Glomerular endothelial cell (primary cell): ENCODE measurements at regions not wholly inside any gene's neighbourhood (a gene's known extent, or its start where the extent isn't known, plus 50 kb on each side); places are given as distances from the start of the nearest gene placed in this dataset.

Source experiments
- DNase-seq: peaks from one replicate; pipeline ENCODE4 v3.0.0-alpha.2; 2011; ENCODE audit warnings: low read depth, low spot score; ENCODE audit errors: extremely low read depth

GRCh38 chr14:34354556-34354955 is 107.5 kb downstream of the SPTSSA start:
- DNase-seq: no peak

- no peak for DNase-seq
These were observed 111.1 kb downstream of the SPTSSA start for GRCh38 chr14:34350903-34351302.

- no peak for DNase-seq
These were observed 113.4 kb downstream of the SPTSSA start for GRCh38 chr14:34348592-34348991.

- DNase-seq: no peak
These were observed 114.4 kb downstream of the SPTSSA start for GRCh38 chr14:34347683-34348082.

GRCh38 chr14:34345718-34346465 is 116.1 kb downstream of the SPTSSA start:
- no peak for DNase-seq

GRCh38 chr14:34344318-34344717 is 117.7 kb downstream of the SPTSSA start:
- DNase-seq: no peak

- no peak for DNase-seq
These were observed 121.9 kb downstream of the SPTSSA start for GRCh38 chr14:34340025-34340625.

- DNase-seq: no peak
These were observed 124.0 kb downstream of the SPTSSA start for GRCh38 chr14:34338056-34338455.

- DNase-seq: no peak
These were observed 125.5 kb downstream of the SPTSSA start for GRCh38 chr14:34336501-34336900.

GRCh38 chr14:34335968-34336367 is 126.1 kb downstream of the SPTSSA start:
- no peak for DNase-seq

GRCh38 chr14:34334329-34334728 is 127.7 kb downstream of the SPTSSA start:
- no peak for DNase-seq

- no peak for DNase-seq
These were observed 130.1 kb downstream of the SPTSSA start for GRCh38 chr14:34331728-34332623.

GRCh38 chr14:34330846-34331245 is 131.2 kb downstream of the SPTSSA start:
- no peak for DNase-seq

- no peak for DNase-seq
These were observed 132.7 kb downstream of the SPTSSA start for GRCh38 chr14:34329301-34329700.

GRCh38 chr14:34328178-34328577 is 133.9 kb downstream of the SPTSSA start:
- no peak for DNase-seq

- DNase-seq: no peak
These were observed 136.5 kb downstream of the SPTSSA start for GRCh38 chr14:34325493-34325892.

GRCh38 chr14:34324363-34324795 is 137.7 kb downstream of the SPTSSA start:
- DNase-seq: no peak

- no peak for DNase-seq
These were observed 139.1 kb downstream of the SPTSSA start for GRCh38 chr14:34322940-34323418.

GRCh38 chr14:34319140-34319539 is 142.9 kb downstream of the SPTSSA start:
- DNase-seq: no peak

- no peak for DNase-seq
These were observed 144.0 kb downstream of the SPTSSA start for GRCh38 chr14:34318014-34318413.

- DNase-seq: no peak
These were observed 151.3 kb downstream of the SPTSSA start for GRCh38 chr14:34310724-34311123.
